SK-N-SH (cell line): ENCODE measurements at regions not wholly inside any gene's neighbourhood (a gene's known extent, or its start where the extent isn't known, plus 50 kb on each side); places are given as distances from the start of the nearest gene placed in this dataset.

ENCODE experiments used
- CTCF ChIA-PET: fragments of 300-600, 350-600 bp; formaldehyde crosslinking; extraction: SDS; loops from one replicate; lab custom pipeline; 2021; lab: Yijun Ruan, JAX
- POLR2A ChIA-PET: fragments of 350-600 bp; sonication (Branson Sonifier 250); formaldehyde crosslinking; extraction: SDS; loops from one replicate; lab custom pipeline; 2020; ENCODE audit warnings: antibody characterized with exemption, inconsistent platforms; lab: Yijun Ruan, JAX
- DNase-seq: peaks from one replicate; pipeline ENCODE4 v3.0.0; 2012
- H2AFZ ChIP-seq: fragments of 200-600 bp; sonication (generic); 2 replicates; pipeline ENCODE4 v1.8.1; 2016; ENCODE audit warnings: antibody characterized with exemption, mild to moderate bottlenecking, low read depth
- H3F3A ChIP-seq: fragments of 200-600 bp; sonication (generic); replicated peaks from 2 replicates; pipeline ENCODE3; 2016; ENCODE audit warnings: antibody characterized with exemption, mild to moderate bottlenecking; ENCODE audit not compliant: insufficient read depth
- H3K27ac ChIP-seq, 2 experiments: fragments of 200-500 bp in 1 of 2; fragments of 200-600 bp in 1 of 2; sonication (Bioruptor generic) in 1 of 2; sonication (generic), shearing (Covaris generic) in 1 of 2; 2 replicates each; pipeline versions ENCODE4 v1.5.1 to v1.6.1; 2014 to 2016; ENCODE audit warnings: low read depth in 2 of 2, inconsistent platforms in 1 of 2, low read length in 1 of 2, mild to moderate bottlenecking in 1 of 2, mixed read lengths in 1 of 2
- H3K27me3 ChIP-seq: fragments of 200-600 bp; sonication (generic), shearing (Covaris generic); 2 replicates; pipeline ENCODE4 v1.6.1; 2016; ENCODE audit warnings: mixed run types; ENCODE audit not compliant: insufficient read depth
- H3K36me3 ChIP-seq, 2 experiments: fragments of 200-500 bp in 1 of 2; fragments of 200-600 bp in 1 of 2; sonication (Bioruptor generic) in 1 of 2; sonication (generic) in 1 of 2; replicated peaks in 1 of 2; 2 replicates each; pipeline versions ENCODE3 to v1.5.1; 2014 to 2016; ENCODE audit warnings: low read length in 1 of 2, mild to moderate bottlenecking in 1 of 2; ENCODE audit not compliant: insufficient read depth in 2 of 2, control insufficient read depth in 1 of 2
- H3K4me1 ChIP-seq, 2 experiments: fragments of 200-500 bp in 1 of 2; fragments of 200-600 bp in 1 of 2; sonication (Bioruptor generic) in 1 of 2; sonication (generic), shearing (Covaris generic) in 1 of 2; 2 replicates each; pipeline versions ENCODE4 v1.5.1 to v1.6.1; 2014 to 2016; ENCODE audit warnings: low read depth in 1 of 2, low read length in 1 of 2, mixed run types in 1 of 2; ENCODE audit not compliant: insufficient read depth in 2 of 2, control insufficient read depth in 1 of 2
- H3K4me2 ChIP-seq: fragments of 200-600 bp; sonication (generic), shearing (Covaris generic); 2 replicates; pipeline ENCODE4 v1.6.1; 2017; ENCODE audit warnings: mixed run types
- H3K4me3 ChIP-seq, 2 experiments: fragments of 200-500 bp in 1 of 2; fragments of 200-600 bp in 1 of 2; sonication (Bioruptor generic) in 1 of 2; sonication (generic), shearing (Covaris generic) in 1 of 2; 2 replicates each; pipeline versions ENCODE4 v1.5.1 to v1.8.1; 2014 to 2016; ENCODE audit warnings: low read depth in 2 of 2, inconsistent platforms in 1 of 2, low read length in 1 of 2, mild to moderate bottlenecking in 1 of 2, mixed read lengths in 1 of 2, moderate library complexity in 1 of 2
- H3K79me2 ChIP-seq: fragments of 200-600 bp; sonication (generic); 2 replicates; pipeline ENCODE4 v1.8.1; 2017; ENCODE audit warnings: mild to moderate bottlenecking; ENCODE audit not compliant: insufficient read depth
- H3K9ac ChIP-seq: fragments of 200-600 bp; sonication (generic); 2 replicates; pipeline ENCODE4 v1.6.1; 2017; ENCODE audit warnings: mixed run types
- H3K9me2 ChIP-seq: fragments of 200-600 bp; sonication (generic); 2 replicates; pipeline ENCODE4 v1.6.1; 2017; ENCODE audit warnings: mixed run types
- H3K9me3 ChIP-seq: fragments of 200-600 bp; sonication (generic); 2 replicates; pipeline ENCODE4 v1.6.1; 2017; ENCODE audit warnings: mixed run types, mild to moderate bottlenecking, moderate library complexity
- H4K20me1 ChIP-seq: fragments of 200-600 bp; sonication (generic); 2 replicates; pipeline ENCODE4 v1.6.1; 2017; ENCODE audit warnings: mild to moderate bottlenecking, mixed run types; ENCODE audit not compliant: insufficient read depth
- ELF1 ChIP-seq: IDR thresholded peaks from 2 replicates; pipeline ENCODE4 v1.4.0; 2012
- FOSL2 ChIP-seq: IDR thresholded peaks from 2 replicates; pipeline ENCODE4 v1.4.0; 2012; ENCODE audit warnings: low read depth, mild to moderate bottlenecking, moderate library complexity, borderline replicate concordance
- FOXM1 ChIP-seq: IDR thresholded peaks from 2 replicates; pipeline ENCODE4 v1.4.0; 2012; ENCODE audit warnings: low read depth, mild to moderate bottlenecking
- JUND ChIP-seq: IDR thresholded peaks from 2 replicates; pipeline ENCODE4 v1.4.0; 2012
- MAX ChIP-seq: IDR thresholded peaks from 2 replicates; pipeline ENCODE4 v1.4.0; 2012; ENCODE audit warnings: low read depth
- MEF2A ChIP-seq: IDR thresholded peaks from 2 replicates; pipeline ENCODE4 v1.4.0; 2012; ENCODE audit warnings: low read depth, borderline replicate concordance
- MXI1 ChIP-seq: IDR thresholded peaks from 2 replicates; pipeline ENCODE4 v1.6.1; 2012; ENCODE audit warnings: mild to moderate bottlenecking, low read depth, low read length, improper control_type of control experiment
- PBX3 ChIP-seq: IDR thresholded peaks from 2 replicates; pipeline ENCODE4; 2012
- POLR2AphosphoS5 ChIP-seq: IDR thresholded peaks from 2 replicates; pipeline ENCODE4 v1.6.1; 2012; ENCODE audit warnings: low read depth, low read length
- RAD21 ChIP-seq: IDR thresholded peaks from 2 replicates; pipeline ENCODE4 v1.6.1; 2012; ENCODE audit warnings: mild to moderate bottlenecking, low read length
- RCOR1 ChIP-seq: fragments of 150-350 bp; IDR thresholded peaks from 2 replicates; pipeline ENCODE4 v1.6.1; 2017; ENCODE audit warnings: antibody characterized with exemption, low read length
- REST ChIP-seq: IDR thresholded peaks from 2 replicates; pipeline ENCODE4 v1.6.1; 2012; ENCODE audit warnings: mild to moderate bottlenecking, low read depth, low read length, moderate library complexity
- SIN3A ChIP-seq: IDR thresholded peaks from 2 replicates; pipeline ENCODE4 v1.6.1; 2012; ENCODE audit warnings: low read depth, mild to moderate bottlenecking, low read length, moderate library complexity, borderline replicate concordance
- SMC3 ChIP-seq: IDR thresholded peaks from 2 replicates; pipeline ENCODE4 v1.6.1; 2012; ENCODE audit warnings: low read depth, low read length, improper control_type of control experiment
- TCF12 ChIP-seq: IDR thresholded peaks from 2 replicates; pipeline ENCODE4 v1.4.0; 2012
- TEAD4 ChIP-seq: IDR thresholded peaks from 2 replicates; pipeline ENCODE4 v1.4.0; 2012; ENCODE audit warnings: mild to moderate bottlenecking, borderline replicate concordance; ENCODE audit not compliant: insufficient read depth
- USF2 ChIP-seq: fragments of 150-350 bp; IDR thresholded peaks from 2 replicates; pipeline ENCODE4 v1.6.1; 2017; ENCODE audit warnings: antibody characterized with exemption, low read length, low read depth, borderline replicate concordance
- YY1 ChIP-seq: IDR thresholded peaks from 2 replicates; pipeline ENCODE4 v1.4.0; 2012; ENCODE audit warnings: low read depth, mild to moderate bottlenecking
- WGBS: methylation state at CpG from one replicate; pipeline ENCODE4 v1.1.6; 2017; ENCODE audit warnings: low lambda C conversion rate; 5-methylcytosine and 5-hydroxymethylcytosine counted together

GRCh38 chr15:97683831-97684230 lies 276.7 kb upstream of the ARRDC4 start:
- Histone ChIP-seq H4K20me1 (no peaks in the 10 kb centered on the region), H3K9me2 (no peaks in the 10 kb centered on the region)
- TF ChIP-seq REST, result no peak
- TF ChIP-seq TCF12, result no peak
- no peak for TF ChIP-seq YY1
- TF ChIP-seq PBX3, result no peak
- TF ChIP-seq SMC3, result no peak
- no peak for TF ChIP-seq POLR2AphosphoS5
- no peak for TF ChIP-seq JUND
- no peak for TF ChIP-seq USF2
- no peak for TF ChIP-seq RAD21
- no peak for TF ChIP-seq MAX
- no peak for TF ChIP-seq MEF2A
- no peak for TF ChIP-seq FOSL2
- TF ChIP-seq SIN3A, result no peak
- TF ChIP-seq FOXM1, result no peak
- TF ChIP-seq TEAD4, result no peak
- TF ChIP-seq RCOR1, result no peak
- TF ChIP-seq ELF1, result no peak
- TF ChIP-seq MXI1, result no peak
- TF ChIP-seq, all 33 proteins: peak for 0
- Histone ChIP-seq H2AFZ (no peak overlapping the region), H3K27ac (no peak overlapping the region), H3K4me3 (no peak overlapping the region), H3K4me2 (no peak overlapping the region), H3K79me2 (no peaks in the 10 kb centered on the region), H3K4me1 (no peaks in the 10 kb centered on the region), H3K9me3 (no peaks in the 10 kb centered on the region), H3K27me3 (no peaks in the 10 kb centered on the region), H3K9ac (no peak overlapping the region), H3K36me3 (no peaks in the 10 kb centered on the region), H3F3A (no peaks in the 10 kb centered on the region)
- POLR2A ChIA-PET, result no interaction called here
- no peak for DNase-seq
- CTCF ChIA-PET, result no interaction called here
- WGBS, result 11% methylated on average over 3 of the region's 3 CpGs
